ENCODE measurements at regions not wholly inside any gene's neighbourhood (a gene's known extent, or its start where the extent isn't known, plus 50 kb on each side); places are given as distances from the start of the nearest gene placed in this dataset.
A peak's percentile ranks its signal among the peaks of the same experiment; 100 is the strongest.

DNA sequence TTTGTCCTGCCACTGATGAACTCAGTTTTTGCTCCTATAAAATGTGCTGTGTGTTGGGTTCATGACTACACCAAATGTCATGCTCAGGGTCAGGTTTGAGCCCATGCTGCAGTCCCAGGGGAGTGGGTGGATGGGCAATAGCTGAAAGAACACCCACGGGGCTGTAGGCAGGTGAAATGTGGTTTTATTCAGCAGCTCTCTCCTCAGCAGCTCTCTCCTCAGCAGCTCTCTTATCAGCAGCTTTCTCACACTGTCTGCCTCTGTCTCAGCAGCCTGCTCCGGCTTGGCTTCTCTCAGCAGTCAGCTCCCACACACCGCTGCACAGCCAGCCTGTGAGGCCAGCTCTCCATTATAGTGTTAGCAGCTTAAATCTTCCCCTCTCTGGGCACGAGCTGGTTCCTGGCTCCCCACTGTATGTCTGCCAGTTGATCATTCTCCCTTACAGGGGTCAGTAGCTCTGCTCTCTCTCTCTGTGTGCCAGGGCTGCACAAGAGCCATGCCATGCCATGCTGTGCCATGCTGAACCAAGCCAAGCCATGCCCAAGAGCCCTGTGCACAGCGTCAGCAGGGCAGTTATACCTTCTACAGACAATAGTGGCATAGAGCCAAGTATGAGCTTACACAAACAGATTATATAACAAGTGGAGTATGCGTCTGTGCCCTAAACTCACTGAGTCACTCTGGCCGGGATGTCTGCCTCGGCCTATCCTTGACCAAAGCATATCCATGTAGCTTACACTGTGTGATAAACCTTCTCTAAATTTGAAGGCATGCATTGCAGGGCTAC lies 303.3 kb upstream of the TMPO start:
- peak in 1 of 3 donors; percentile 12 for DNase-seq

- no peak for DNase-seq
Measured at GRCh38 chr12:98213556-98213955, 301.8 kb upstream of the TMPO start.

DNA sequence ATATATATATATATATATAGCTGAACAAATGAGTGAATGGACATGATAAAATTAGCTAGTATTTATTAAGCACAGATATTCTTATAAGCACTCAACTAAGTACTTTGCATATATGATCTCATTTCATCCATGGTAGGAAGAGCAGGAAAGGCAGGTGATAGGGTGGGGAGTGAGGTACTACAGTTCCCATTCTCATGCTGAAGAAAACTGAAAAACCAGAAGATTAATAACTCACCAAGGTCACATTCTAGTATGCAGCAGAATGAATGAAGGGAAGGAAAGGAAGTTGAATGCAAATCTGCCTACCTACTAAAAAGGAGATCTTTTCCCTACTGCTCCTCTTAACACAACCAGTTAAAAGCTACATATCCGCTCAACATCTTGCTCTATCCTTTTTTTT lies 298.1 kb upstream of the TMPO start:
- no peak for DNase-seq

- DNase-seq, result no peak
Measured at GRCh38 chr12:98220636-98221035, 294.8 kb upstream of the TMPO start.

DNA sequence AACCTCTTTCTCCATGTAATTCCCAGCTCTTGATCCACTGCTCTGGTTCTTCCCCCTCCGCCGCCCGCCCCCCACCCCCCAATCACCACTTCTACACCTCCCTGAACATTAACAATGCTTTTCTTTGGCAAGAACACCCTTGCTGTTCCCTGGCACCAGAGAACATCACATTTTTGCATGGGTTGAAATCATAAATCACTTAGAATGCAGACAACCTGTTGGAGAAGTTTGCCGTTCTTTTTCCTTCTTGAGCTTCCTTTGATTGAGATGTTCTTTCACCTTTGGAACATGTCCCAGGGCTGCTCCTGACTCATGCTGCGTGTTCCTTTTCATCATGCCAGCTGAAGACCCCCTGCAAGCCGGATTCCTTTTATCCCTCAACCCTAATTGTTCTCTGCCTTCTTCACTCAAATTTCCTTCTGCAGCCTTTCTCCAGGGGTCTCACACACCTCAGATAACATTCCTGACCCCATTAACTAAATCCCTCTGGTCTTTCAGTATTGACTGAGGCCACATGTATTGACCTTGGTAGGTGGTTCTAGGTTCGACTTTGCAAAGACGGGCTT lies 294.1 kb upstream of the TMPO start:
- no peak for DNase-seq

DNA sequence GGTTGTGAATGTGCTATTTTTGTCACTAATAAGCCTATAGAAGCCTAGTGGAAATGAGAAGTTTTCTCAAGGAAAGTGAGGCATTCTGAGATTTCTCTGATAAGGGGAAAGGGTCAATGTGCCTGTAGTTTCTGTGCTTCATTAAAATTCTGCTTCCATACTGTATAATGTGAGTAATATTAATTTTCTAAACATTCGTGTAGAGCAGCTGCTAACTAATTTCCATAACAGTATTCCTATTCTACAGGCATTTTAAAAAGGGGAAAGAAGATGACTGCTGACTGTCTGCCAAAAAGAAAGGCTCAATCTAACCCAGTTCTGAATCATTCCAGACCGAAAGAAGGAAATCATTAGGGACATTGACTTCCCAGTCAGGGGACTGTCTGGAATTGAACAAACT lies 293.3 kb upstream of the TMPO start:
- DNase-seq, result no peak

GRCh38 chr12:98224584-98225221 lies 290.7 kb upstream of the TMPO start:
- peak in 2 of 3 donors; percentile 14 to 42 for DNase-seq

DNA sequence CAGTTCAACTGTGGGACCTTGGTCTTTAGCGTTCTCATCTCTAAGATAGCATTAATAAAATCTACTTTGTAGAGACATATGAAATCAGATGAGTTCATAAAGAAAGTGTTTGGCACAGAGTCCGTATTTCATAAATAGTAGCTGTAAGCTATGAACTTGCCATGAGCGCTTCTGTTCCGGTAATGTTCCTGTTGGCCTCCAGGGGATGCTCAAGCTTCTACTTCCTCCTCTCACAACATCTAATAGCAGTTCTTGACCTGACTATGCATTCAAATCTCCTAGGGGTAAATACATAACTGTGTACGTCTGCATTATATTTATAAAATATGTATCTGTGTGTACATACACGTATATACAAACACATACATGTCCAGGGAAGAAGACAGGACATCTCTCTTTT lies 288.2 kb upstream of the TMPO start:
- DNase-seq, result no peak

- no peak for DNase-seq
Measured at GRCh38 chr12:98228683-98229539, 286.5 kb upstream of the TMPO start.

- no peak for DNase-seq
Measured at GRCh38 chr12:98229540-98229924, 285.9 kb upstream of the TMPO start.

DNA sequence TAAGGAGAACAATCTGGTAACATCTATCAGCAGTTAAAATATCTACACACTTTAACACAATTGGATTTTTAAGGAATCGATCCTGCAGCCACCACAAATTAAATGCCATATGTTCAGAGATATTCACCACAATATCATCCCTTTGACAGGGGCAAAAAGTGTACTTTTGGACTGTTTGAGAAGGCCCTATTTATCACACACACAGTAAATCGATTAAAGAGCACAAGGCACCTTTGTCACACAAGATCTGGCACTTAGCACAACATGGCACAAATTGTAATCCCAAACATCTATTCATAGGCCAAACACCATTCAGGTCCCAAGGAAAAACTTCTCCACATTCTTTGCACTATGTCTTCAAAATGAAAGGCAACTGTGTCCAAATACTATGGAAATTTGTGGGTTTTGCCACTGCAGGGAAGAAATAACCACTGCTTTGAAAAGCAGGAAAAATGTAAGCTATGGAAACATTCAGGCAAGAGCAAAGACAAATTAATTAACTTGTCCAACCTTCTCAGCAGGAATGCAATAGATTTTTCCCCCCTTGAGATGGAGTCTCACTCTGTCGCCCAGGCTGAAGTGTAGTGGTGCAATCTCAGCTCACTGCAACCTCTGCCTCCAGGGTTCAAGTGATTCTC lies 282.5 kb upstream of the TMPO start:
- no peak for DNase-seq

DNA sequence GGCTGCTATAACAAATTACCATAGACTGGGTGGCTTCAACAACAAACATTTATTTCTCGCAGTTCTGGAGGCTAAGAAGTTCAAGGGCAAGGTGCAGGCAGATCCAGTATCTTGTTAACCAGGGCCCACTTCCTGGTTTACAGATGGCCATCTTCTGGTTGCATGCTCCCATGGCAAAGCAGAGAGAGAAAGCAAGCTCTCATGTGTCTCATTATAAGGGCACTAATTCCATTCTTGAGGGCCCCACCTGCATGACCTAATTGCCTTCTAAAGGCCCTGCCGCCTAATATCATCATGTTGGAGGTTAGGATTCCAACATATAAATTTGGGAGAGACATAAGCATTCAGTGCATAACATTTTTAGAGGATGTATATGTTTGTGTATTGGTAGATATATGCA lies 280.1 kb upstream of the TMPO start:
- no peak for DNase-seq

DNA sequence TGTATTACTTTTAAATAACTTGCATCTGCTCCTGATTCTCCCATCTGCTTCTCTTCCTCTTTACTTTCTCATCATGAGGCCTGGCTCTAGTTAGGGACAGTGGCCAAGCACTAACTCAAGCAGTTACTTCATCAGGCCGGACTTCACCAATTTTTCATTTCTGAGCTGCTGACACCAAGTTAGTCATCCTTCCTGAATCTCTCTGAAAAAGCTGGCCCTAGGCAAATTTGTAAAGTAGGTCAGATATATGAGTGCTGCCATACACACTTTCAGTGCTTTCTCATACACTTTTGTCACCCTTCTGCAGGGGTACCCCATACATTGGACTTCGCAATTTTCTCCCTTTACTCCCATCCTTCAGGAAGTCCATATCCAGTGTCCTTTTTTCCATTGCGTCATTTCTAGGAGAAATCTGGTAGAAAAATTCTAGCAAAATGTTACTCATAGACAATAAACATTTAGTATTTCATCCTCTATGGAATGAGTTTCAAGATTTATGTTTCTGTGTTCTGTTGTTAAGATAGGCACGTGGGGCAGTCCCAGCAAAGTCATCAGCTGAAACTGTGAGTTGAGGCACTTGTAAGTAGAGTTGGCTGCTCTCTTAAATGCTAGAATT lies 276.8 kb upstream of the TMPO start:
- peak; percentile 55 to 76 (median 66) for DNase-seq

- DNase-seq, result no peak
Measured at GRCh38 chr12:98243190-98243589, 272.2 kb upstream of the TMPO start.

- DNase-seq, result no peak
Measured at GRCh38 chr12:98244136-98244535, 271.3 kb upstream of the TMPO start.

GRCh38 chr12:98253207-98254037 lies 262.0 kb upstream of the TMPO start:
- no peak for DNase-seq

GRCh38 chr12:98256830-98257229 lies 258.6 kb upstream of the TMPO start:
- DNase-seq, result no peak

DNA sequence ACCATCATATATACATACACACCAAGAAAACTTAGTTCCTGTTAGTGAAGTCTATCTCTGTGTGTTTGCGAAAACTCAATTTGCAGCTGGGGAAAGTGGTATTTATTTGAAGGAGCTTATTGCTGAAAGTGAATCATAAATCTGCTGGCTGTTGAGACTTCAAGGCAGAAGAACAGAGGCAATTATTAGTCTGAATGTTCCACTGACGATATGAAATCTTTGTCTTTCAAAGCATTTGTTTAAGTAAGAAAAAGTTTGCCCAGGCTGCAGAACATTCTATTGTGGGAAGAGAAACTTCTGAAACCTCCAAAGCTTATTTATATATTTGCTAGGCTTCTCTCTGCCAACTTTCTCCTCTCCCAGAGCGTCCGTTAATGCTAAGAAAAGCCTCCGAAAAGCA lies 255.7 kb upstream of the TMPO start:
- DNase-seq, result peak; percentile 12 to 55 (median 14)

- DNase-seq, result no peak
Measured at GRCh38 chr12:98260276-98260675, 255.1 kb upstream of the TMPO start.

DNA sequence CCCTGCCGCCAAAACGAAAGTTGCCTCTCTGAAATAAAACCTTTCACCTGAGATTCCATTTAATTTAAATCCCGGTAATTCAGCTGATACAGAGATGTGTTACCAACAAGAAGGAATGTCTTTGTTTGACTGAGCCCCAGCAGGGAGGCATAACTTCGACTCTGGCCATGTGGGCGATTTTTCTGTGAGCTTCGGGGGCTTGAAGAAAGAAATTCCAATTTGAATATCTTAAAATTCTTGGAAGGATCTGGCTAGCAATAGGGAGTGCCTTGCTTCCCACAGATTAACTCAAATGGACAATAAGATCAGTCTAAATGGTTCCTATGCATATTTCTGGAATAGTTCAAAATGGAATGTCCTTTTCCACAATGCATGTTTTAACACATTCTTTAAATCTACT lies 252.5 kb upstream of the TMPO start:
- DNase-seq, result no peak
